PC-9 (cell line): ENCODE measurements at regions not wholly inside any gene's neighbourhood (a gene's known extent, or its start where the extent isn't known, plus 50 kb on each side); places are given as distances from the start of the nearest gene placed in this dataset.

Experiments used
- CTCF ChIP-seq: fragments of 200-600 bp; sonication (generic); conservative IDR thresholded peaks from 2 replicates; pipeline ENCODE4 v1.6.1; 2017; ENCODE audit warnings: mixed run types, antibody characterized with exemption, mild to moderate bottlenecking, moderate library complexity
- EZH2 ChIP-seq: fragments of 200-600 bp; sonication (generic); IDR thresholded peaks from 2 replicates; pipeline ENCODE4 v1.8.0; 2017; ENCODE audit warnings: antibody characterized with exemption, low read depth

GRCh38 chr6:9554323-9554722, 860.6 kb downstream of the TFAP2A start:
- TF ChIP-seq EZH2 (no peak), CTCF (no peak)
